Activated CD8-positive, alpha-beta memory T cell treated with anti-CD3 and anti-CD28 coated beads, Interleukin-2, amount 50 U/mL, for 48 hours (primary cell): ENCODE measurements at regions not wholly inside any gene's neighbourhood (a gene's known extent, or its start where the extent isn't known, plus 50 kb on each side); places are given as distances from the start of the nearest gene placed in this dataset.

Experiments
- DNase-seq: peaks from one replicate; pipeline ENCODE4 v3.0.0-alpha.2; 2020

GRCh38 chr1:13926556-13926955 lies 226.6 kb downstream of the PRDM2 start:
- no peak for DNase-seq

- DNase-seq, result no peak
Observed at GRCh38 chr1:13927736-13928135, 227.7 kb downstream of the PRDM2 start.

GRCh38 chr1:13929313-13929712 lies 229.3 kb downstream of the PRDM2 start:
- DNase-seq, result no peak

- DNase-seq, result peak; percentile 57
Observed at GRCh38 chr1:13930151-13930550, 230.2 kb downstream of the PRDM2 start.

DNA sequence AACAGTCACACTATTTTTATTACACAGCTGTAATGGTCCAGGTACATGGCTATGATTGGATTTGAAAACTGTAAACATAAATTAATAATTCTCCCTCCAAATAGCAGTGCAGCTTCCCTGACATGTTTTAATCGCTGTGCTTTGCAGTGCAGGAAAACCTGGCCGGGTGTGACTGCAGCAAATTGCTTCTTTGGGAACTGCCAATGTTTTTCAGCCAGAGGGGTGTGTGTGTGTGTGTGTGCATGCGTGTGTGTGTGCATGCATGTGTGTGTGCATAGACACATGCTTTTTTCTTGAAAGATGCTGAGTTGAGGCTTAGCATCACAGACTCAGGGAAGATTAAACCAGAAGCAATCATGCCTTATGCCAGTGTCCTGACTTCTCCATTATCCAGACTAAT lies 231.2 kb downstream of the PRDM2 start:
- no peak for DNase-seq

GRCh38 chr1:13935336-13935735 lies 235.3 kb downstream of the PRDM2 start:
- DNase-seq, result no peak

DNA sequence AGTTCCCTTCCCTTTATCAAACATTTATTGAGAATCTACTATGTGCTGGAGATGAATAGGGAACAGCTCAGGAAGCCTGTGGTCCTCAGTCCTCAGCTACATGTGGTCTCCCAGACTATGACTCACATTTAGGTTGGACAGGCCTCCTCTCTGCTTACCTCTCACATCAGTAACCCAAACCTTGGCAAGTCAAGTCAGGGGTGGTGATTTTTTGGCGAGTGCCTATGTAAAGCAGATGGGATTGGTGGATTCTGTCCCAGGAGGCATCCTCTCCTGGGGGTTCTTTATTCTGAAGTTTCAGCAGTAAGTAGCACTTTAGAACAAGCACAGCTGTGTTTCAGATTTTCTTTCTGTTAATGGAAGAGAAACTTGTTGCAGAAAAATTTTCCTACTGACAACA lies 241.3 kb downstream of the PRDM2 start:
- DNase-seq, result no peak

- no peak for DNase-seq
Observed at GRCh38 chr1:13943055-13943454, 243.1 kb downstream of the PRDM2 start.

DNA sequence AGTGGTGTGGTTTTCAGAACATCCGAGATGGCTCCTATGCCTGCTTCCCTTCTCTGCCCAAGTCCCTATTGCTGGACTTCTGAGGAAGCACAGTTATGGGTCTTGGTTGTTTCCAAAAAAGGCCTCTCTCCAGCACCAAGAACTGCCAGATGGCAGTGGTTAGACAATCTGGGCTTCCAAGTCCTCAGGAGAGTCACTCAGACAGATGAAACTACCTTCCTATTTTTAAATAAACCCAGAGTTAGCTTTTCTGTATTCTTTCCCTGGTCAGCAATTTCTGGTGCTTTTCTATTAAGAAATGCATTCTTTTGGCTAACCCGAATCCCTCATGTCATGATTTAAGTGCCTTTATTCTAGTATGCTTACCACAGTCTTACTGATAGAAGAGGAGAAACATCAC lies 245.9 kb downstream of the PRDM2 start:
- no peak for DNase-seq

- no peak for DNase-seq
Observed at GRCh38 chr1:13947658-13948057, 247.7 kb downstream of the PRDM2 start.

- no peak for DNase-seq
Observed at GRCh38 chr1:13948396-13948795, 248.4 kb downstream of the PRDM2 start.

DNA sequence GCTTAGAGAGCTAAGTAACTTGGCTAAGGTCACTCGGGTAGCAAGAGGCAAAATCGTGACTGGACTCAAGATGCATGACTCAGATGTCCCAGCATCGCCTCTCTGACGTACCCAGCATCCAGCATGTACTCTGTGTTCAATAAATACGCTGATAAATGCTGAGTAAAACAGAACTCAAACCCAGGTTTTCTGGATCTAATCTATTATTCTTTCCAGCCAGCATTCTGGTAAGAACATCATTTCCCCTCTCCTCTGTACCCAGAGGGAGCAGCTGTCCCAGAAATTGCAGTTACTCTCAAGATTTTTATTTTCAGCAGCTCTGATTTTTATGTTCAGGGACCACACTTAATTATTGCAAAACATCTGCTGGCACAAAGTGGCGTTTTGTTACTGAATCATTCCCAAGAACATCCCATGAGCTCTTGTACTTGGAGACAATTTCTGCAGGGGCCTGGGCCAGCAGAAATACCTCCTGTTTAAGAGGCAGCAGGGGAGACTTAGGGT lies 249.0 kb downstream of the PRDM2 start:
- DNase-seq, result no peak

DNA sequence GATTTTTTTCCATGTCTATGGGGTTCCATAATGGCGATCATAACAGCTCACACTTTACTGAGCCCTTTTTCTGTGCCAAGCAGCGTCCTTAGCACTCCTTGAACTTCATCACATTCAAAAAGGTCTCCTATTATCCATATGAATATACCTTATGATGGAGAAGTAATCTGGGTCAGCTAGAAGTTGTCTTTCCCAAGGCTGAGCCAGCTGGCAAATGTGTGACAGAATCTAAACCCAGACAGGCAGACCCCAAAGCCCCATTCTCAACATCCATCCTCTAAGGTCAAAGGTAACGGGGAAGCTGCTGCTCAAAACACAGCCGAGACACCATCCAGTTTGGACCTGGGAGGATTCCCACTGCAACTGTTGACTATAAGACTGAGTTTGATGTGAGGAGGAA lies 249.6 kb downstream of the PRDM2 start:
- no peak for DNase-seq

GRCh38 chr1:13950637-13951036 lies 250.6 kb downstream of the PRDM2 start:
- DNase-seq, result no peak

- DNase-seq, result no peak
Observed at GRCh38 chr1:13951793-13952751, 252.1 kb downstream of the PRDM2 start.

GRCh38 chr1:13952985-13953384 lies 253.0 kb downstream of the PRDM2 start:
- DNase-seq, result no peak

GRCh38 chr1:13956393-13956792 lies 256.4 kb downstream of the PRDM2 start:
- no peak for DNase-seq

DNA sequence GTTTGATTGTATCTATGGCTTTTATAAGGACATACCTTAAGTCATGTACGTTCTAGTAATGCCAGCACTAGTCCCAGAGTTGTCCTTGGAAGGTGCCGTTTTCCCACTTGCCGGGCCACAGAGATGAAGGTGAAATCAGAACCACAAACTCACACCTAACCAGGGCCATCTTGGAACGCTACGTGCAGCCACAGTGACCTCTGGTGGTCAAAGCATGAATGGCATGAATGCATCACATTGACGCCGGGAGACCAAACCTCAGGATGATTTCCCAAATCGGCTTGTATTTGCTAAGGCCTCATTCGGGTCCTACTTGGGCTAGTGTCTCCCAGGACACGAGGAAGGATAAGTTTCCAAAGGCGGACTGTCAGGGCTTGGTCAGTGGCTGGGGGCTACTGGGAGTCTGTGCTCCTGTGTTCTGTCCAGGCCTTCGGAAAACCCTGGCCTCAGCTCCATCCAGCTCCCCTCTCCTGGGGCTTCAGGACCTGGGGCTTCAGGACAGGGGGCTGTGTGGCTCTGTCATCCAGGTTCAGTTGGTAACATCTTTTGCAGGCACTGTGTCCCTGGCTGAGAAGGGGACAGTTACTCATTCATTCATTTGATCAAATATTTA lies 260.5 kb downstream of the PRDM2 start:
- peak; percentile 85 for DNase-seq

- DNase-seq, result no peak
Observed at GRCh38 chr1:13964768-13965167, 264.8 kb downstream of the PRDM2 start.

DNA sequence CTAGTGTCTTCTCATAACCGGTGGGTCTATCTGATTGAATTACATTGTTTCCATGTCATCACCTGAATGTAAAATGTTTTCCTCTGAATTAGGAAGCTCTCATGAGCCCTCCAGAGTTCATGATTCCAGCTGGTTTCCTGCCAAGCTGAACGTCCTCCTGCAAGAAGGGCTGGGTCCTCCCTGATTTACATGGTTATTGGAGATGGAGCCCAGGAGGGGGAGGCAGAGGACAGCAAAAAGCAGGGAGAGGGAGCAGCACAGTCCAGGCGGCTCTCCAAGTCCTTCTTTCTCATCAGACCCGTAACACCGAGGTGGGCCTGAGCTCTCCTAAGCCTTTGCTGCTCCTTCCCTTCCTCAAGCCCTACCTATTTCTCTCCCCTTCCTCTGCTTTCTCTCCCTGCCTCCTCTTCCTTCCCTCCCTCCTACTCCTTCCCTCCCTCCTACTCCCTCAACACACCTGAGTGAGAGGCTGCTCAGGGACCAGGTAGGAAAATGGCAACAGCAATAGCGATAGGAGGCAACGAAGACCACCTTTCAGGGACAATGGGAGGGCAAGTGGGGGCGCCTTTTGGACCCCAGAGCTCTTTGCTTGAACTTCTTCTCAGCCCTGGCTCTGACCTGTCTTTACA lies 265.9 kb downstream of the PRDM2 start:
- no peak for DNase-seq

- no peak for DNase-seq
Observed at GRCh38 chr1:13967707-13968106, 267.7 kb downstream of the PRDM2 start.

GRCh38 chr1:13968361-13968760 lies 268.4 kb downstream of the PRDM2 start:
- DNase-seq, result no peak

DNA sequence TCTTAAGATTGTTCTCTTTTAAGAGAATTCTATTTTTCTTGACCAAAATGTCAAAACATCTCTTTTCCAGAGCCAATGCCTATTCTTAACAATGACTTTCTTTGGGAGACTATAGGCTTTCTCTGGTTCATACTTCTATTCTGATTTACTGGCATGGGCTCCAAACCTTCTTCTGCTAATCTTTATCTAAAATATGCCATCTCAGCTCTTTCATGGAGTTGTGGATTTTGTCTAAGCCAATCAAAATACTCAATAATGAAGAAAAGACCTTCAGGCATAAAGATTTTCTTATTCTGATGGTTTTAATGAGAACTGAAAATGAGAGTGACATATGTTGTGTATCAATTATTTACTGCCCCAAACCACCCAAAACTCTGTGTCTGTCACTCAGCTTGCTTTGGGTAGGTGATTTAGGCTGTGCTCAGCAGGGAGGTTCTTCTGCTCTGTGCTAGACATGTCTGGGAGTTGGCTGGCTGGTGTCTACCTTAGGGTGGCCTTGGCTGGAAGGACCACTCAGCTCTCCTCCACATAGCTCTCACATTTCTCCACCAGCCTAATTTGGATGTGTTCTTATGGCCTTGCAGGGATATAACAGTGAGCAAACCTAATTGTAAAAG lies 270.8 kb downstream of the PRDM2 start:
- no peak for DNase-seq
